ENCODE measurements at regions not wholly inside any gene's neighbourhood (a gene's known extent, or its start where the extent isn't known, plus 50 kb on each side); places are given as distances from the start of the nearest gene placed in this dataset.

DNA sequence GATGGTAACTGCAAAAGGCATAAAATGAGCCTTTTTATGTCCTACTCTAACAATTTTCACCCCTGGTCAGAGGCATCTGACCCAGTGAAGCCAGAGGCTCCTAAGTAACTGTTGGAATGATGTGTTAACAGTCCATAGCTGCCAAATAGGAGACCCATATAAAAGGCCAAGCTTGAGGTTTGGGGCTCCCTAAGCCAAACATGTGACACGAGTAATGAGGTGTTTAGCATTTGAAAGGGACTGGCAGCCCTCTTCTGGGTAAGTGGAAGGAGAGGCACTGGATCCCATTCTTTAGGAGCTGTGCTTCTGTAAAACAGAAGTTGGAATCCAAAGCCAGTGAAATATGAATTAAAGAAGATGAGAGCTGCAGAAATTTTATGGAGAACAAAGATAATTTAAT is 100.6 kb upstream of the PNPLA4 start:
- Histone ChIP-seq H3K79me2 (ENCODE audit: low read depth) (no peaks in the 10 kb centered on the region), H3K9me2 (ENCODE audit: insufficient read depth) (no peaks in the 10 kb centered on the region), H2AFZ (no peak overlapping the region), H3F3A (ENCODE audit: insufficient read depth, low read depth) (no peaks in the 10 kb centered on the region), H3K4me2 (no peak overlapping the region), H3K4me1 (replicated peaks; ENCODE audit: insufficient read depth) (no peaks in the 10 kb centered on the region), H3K4me3 (no peak overlapping the region), H3K27me3 (ENCODE audit: insufficient read depth, low read depth) (no peaks in the 10 kb centered on the region), H4K20me1 (ENCODE audit: insufficient read depth) (no peaks in the 10 kb centered on the region), H3K27ac (no peak overlapping the region), H3K36me3 (ENCODE audit: low read depth) (no peaks in the 10 kb centered on the region), H3K9me3 (ENCODE audit: insufficient read depth, low read depth) (no peaks in the 10 kb centered on the region)
- no peak for TF ChIP-seq EZH2 (IDR thresholded peaks at IDR 0.05; ENCODE audit: low read depth)
- TF ChIP-seq, protein P1, sequence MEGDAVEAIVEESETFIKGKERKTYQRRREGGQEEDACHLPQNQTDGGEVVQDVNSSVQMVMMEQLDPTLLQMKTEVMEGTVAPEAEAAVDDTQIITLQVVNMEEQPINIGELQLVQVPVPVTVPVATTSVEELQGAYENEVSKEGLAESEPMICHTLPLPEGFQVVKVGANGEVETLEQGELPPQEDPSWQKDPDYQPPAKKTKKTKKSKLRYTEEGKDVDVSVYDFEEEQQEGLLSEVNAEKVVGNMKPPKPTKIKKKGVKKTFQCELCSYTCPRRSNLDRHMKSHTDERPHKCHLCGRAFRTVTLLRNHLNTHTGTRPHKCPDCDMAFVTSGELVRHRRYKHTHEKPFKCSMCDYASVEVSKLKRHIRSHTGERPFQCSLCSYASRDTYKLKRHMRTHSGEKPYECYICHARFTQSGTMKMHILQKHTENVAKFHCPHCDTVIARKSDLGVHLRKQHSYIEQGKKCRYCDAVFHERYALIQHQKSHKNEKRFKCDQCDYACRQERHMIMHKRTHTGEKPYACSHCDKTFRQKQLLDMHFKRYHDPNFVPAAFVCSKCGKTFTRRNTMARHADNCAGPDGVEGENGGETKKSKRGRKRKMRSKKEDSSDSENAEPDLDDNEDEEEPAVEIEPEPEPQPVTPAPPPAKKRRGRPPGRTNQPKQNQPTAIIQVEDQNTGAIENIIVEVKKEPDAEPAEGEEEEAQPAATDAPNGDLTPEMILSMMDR (conservative IDR thresholded peaks at IDR 0.05), result no peak
- no TSS peak for BruUV-seq (replicated peaks)
- ChIA-PET POLR2A (ENCODE audit: unreplicated experiment) (no interaction called here), CTCF (no interaction called here)
- intact Hi-C loops (cut with micrococcal nuclease; ENCODE audit: unreplicated experiment), result no loop called here
- no peak for DNase-seq

DNA sequence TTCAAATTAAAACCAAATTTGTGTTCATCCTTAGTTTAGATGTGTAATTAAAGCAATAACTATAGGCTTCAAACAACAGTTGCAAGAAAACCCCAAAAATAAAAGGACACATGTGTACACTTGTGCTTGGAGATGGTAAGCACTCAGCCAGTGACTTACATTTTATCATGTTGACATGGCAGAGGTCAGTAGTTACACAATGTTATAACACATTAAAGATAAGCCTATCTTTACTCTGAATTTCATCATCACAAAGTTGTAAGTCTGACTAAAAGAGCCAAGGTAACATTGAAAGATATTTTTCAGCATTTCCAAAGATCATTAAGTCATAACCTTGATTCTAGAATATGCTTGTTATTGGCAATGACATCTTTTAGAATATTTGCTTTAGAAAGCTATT is 98.5 kb upstream of the PNPLA4 start:
- H4K20me1 ChIP-seq (ENCODE audit: insufficient read depth), result no peaks in the 10 kb centered on the region
- intact Hi-C loops (cut with micrococcal nuclease; ENCODE audit: unreplicated experiment), result no loop called here

DNA sequence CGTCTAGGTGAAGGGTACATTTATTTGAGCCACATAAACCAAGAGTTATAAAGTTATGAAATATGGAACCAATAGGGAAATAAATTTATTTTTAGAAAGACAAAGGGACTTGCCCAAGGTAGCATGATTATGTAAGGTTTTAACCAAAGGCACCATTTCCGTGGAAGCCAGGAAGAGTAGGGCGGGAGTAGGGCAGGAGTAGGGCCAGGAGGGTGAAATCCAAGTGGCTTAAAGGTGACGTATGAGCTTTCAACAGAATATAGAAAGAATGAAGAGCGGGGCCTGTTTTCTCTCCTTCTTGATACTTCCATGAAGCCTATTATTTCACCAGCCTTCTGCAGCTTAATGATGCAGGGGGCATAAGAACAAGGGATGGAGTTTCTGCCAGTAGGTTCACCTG is 91.7 kb upstream of the PNPLA4 start:
- Histone ChIP-seq H3K79me2 (ENCODE audit: low read depth) (no peaks in the 10 kb centered on the region), H3K4me3 (no peak overlapping the region), H2AFZ (no peak overlapping the region), H3K27me3 (ENCODE audit: insufficient read depth, low read depth) (no peaks in the 10 kb centered on the region), H3F3A (ENCODE audit: insufficient read depth, low read depth) (no peaks in the 10 kb centered on the region), H4K20me1 (ENCODE audit: insufficient read depth) (no peaks in the 10 kb centered on the region), H3K27ac (no peak overlapping the region), H3K9me2 (ENCODE audit: insufficient read depth) (no peaks in the 10 kb centered on the region), H3K4me1 (replicated peaks; ENCODE audit: insufficient read depth) (no peaks in the 10 kb centered on the region), H3K36me3 (ENCODE audit: low read depth) (no peaks in the 10 kb centered on the region), H3K4me2 (no peak overlapping the region), H3K9me3 (ENCODE audit: insufficient read depth, low read depth) (no peaks in the 10 kb centered on the region)
- POLR2A ChIA-PET (ENCODE audit: unreplicated experiment), result no interaction called here
- no TSS peak for BruUV-seq (replicated peaks)
- CTCF ChIA-PET, result no interaction called here
- TF ChIP-seq, protein P1 (conservative IDR thresholded peaks at IDR 0.05), result no peak
- TF ChIP-seq EZH2 (IDR thresholded peaks at IDR 0.05; ENCODE audit: low read depth), result no peak
- intact Hi-C loops (cut with micrococcal nuclease; ENCODE audit: unreplicated experiment), result no loop called here
- DNase-seq, result no peak

More for the DNA sequence above, 98.5 kb upstream of the PNPLA4 start:
- TF ChIP-seq EZH2 (IDR thresholded peaks at IDR 0.05; ENCODE audit: low read depth), result no peak
- TF ChIP-seq, protein P1 (conservative IDR thresholded peaks at IDR 0.05), result no peak
- no peak overlapping the region for H3K4me3 ChIP-seq
- ChIA-PET POLR2A (ENCODE audit: unreplicated experiment) (no interaction called here), CTCF (no interaction called here)
- H2AFZ ChIP-seq, result no peak overlapping the region
- H3F3A ChIP-seq (ENCODE audit: insufficient read depth, low read depth), result no peaks in the 10 kb centered on the region
- DNase-seq, result no peak
- no peaks in the 10 kb centered on the region for H3K27me3 ChIP-seq (ENCODE audit: insufficient read depth, low read depth)
- H3K79me2 ChIP-seq (ENCODE audit: low read depth), result no peaks in the 10 kb centered on the region
- H3K36me3 ChIP-seq (ENCODE audit: low read depth), result no peaks in the 10 kb centered on the region
- no TSS peak for BruUV-seq (replicated peaks)
- H3K9me3 ChIP-seq (ENCODE audit: insufficient read depth, low read depth), result no peaks in the 10 kb centered on the region
- no peak overlapping the region for H3K27ac ChIP-seq
- no peaks in the 10 kb centered on the region for H3K4me1 ChIP-seq (replicated peaks; ENCODE audit: insufficient read depth)
- no peaks in the 10 kb centered on the region for H3K9me2 ChIP-seq (ENCODE audit: insufficient read depth)
- H3K4me2 ChIP-seq, result no peak overlapping the region
